ENCODE measurements at regions not wholly inside any gene's neighbourhood (a gene's known extent, or its start where the extent isn't known, plus 50 kb on each side); places are given as distances from the start of the nearest gene placed in this dataset.

DNA sequence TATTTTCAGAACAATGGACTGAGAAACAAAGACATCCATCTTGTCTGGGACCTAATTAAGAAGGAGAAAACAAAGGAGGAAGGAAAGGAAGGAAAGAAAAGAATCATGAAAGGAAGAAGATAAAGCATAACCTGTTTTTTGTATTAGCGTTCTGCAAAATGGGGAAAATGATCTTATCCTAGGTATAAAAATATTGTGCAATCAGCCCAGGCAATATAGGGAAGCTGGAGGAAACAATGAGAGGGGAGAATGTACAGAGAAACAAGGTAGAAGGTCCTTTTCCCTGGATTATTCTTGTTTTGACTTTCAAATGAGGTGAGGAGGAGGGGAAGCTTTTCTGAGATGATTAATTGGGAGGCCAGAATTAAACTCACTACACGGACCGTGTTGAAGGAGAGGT lies 177.9 kb downstream of the COX7C start:
- TF ChIP-seq EZH2 (IDR thresholded peaks at IDR 0.05; ENCODE audit: low read length, missing control alignments): no peak
- TF ChIP-seq, protein P1, sequence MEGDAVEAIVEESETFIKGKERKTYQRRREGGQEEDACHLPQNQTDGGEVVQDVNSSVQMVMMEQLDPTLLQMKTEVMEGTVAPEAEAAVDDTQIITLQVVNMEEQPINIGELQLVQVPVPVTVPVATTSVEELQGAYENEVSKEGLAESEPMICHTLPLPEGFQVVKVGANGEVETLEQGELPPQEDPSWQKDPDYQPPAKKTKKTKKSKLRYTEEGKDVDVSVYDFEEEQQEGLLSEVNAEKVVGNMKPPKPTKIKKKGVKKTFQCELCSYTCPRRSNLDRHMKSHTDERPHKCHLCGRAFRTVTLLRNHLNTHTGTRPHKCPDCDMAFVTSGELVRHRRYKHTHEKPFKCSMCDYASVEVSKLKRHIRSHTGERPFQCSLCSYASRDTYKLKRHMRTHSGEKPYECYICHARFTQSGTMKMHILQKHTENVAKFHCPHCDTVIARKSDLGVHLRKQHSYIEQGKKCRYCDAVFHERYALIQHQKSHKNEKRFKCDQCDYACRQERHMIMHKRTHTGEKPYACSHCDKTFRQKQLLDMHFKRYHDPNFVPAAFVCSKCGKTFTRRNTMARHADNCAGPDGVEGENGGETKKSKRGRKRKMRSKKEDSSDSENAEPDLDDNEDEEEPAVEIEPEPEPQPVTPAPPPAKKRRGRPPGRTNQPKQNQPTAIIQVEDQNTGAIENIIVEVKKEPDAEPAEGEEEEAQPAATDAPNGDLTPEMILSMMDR (conservative IDR thresholded peaks at IDR 0.05 in 1 of 2, IDR thresholded peaks at IDR 0.05 in 1 of 2; ENCODE audit: low read depth in 1 of 2, low read length in 2 of 2): no peak
